ENCODE measurements at regions not wholly inside any gene's neighbourhood (a gene's known extent, or its start where the extent isn't known, plus 50 kb on each side); places are given as distances from the start of the nearest gene placed in this dataset.

DNA sequence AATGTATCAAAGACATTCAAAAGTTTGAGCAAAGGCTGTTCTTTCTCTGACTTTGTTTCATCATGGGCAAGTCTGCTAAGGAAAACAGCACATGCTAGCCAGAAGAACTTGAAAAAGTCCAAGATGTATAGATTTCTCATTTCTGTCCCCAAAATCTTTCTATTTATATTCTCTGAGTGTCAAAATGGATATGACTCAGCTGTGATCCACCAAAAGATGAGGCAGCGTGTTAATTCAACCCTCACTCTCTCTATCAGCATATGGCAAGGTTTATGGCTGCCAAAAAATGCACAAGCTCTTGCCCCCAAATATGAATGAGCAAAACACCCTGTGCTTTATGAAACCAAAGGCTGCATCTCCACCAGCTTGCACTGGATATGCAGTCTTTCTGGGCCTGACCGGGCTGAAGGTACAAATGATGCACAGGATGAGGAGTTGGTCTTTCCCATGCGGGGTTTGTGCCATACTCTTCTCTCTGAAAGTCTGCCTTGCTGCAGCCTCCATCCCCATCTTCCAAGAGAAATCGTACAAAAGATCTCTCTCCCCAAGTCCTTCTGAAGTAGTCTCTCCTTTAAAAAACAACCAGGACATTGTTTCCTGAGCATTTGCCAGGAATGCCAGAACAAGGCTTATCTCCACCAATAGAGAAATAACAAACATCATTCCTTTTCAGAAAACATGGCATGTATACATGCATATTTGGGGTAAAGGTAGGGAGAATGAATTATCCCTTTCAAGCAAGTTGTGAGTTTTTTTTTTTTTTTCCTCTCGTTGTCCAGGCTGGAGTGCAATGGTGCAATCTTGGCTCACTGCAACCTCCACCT, 203.4 kb downstream of the TMX1 start:
- ChIA-PET POLR2A (no interaction called here), CTCF (interaction anchor here (1.5 kb wide), 1 partner anchor 160 kb away, joined by 3 read pairs; no protein-coding TSS in a partner anchor)
- Histone ChIP-seq H3K9me3 (ENCODE audit: control insufficient read depth, insufficient read depth, low read depth, low read length) (no peaks in the 10 kb centered on the region), H3K27ac (ENCODE audit: extremely low read depth, low read depth, low read length) (no peak overlapping the region), H3K36me3 (ENCODE audit: control insufficient read depth in 2 of 2, insufficient read depth in 1 of 2, low read length in 2 of 2) (no peaks in the 10 kb centered on the region), H3K4me1 (ENCODE audit: control insufficient read depth, insufficient read depth, low read length) (no peaks in the 10 kb centered on the region), H3K4me3 (ENCODE audit: low read depth, low read length) (no peak overlapping the region)
- TF ChIP-seq ZNF394 (tag by site-specific recombination; IDR thresholded peaks at IDR 0.05; ENCODE audit: borderline replicate concordance) = no peak
- no peak for TF ChIP-seq ZNF221 (tag by site-specific recombination; IDR thresholded peaks at IDR 0.05; ENCODE audit: borderline replicate concordance)
- no peak for TF ChIP-seq KLF8 (tag by site-specific recombination; IDR thresholded peaks at IDR 0.05)
- no peak for TF ChIP-seq SP2 (tag by site-specific recombination; IDR thresholded peaks at IDR 0.05)
- TF ChIP-seq PRDM2 (tag by site-specific recombination; IDR thresholded peaks at IDR 0.05; ENCODE audit: borderline replicate concordance) = no peak
- no peak for TF ChIP-seq ZNF707 (tag by site-specific recombination; IDR thresholded peaks at IDR 0.05)
- no peak for TF ChIP-seq ZFP3 (tag by site-specific recombination; IDR thresholded peaks at IDR 0.05; ENCODE audit: low read depth)
- TF ChIP-seq PRDM10 (tag by site-specific recombination; IDR thresholded peaks at IDR 0.05) = no peak
- TF ChIP-seq ZNF555 (tag by site-specific recombination; conservative IDR thresholded peaks at IDR 0.05) = no peak
- TF ChIP-seq ZNF510 (tag by site-specific recombination; IDR thresholded peaks at IDR 0.05; ENCODE audit: insufficient replicate concordance) = no peak

DNA sequence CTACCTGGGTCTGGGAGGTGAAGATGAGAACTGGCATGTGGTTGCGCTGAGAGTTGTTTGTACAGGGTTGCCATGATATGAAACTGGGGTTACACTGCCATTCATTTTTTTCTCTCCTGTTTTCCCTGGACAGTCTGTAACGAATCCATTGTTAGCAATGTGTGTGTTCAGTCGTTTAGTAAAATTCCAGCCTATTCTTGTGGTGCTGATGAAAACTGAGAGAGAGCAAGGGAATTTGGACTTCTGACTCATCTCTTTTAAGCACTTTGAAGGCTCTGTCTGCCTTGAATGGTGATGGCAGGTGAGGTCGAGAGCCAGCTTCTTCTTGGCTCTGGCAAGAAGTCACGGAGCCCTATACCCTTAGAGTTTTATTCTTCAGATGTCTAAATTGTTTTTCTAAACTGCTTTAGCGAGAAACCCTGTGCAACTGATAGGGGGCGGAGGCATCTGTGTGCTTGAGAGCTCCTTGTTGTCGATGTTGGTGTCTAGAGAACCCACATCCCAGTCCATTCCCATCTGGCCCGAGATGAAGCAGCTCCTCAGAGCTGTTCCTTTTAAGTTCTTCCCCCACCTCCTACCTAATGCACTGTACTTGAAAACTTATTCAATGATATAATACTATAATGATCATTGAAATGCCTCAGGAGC, 204.4 kb downstream of the TMX1 start:
- no peaks in the 10 kb centered on the region for H3K4me1 ChIP-seq (ENCODE audit: control insufficient read depth, insufficient read depth, low read length)
- POLR2A ChIA-PET = no interaction called here
- H3K36me3 ChIP-seq (ENCODE audit: control insufficient read depth in 2 of 2, insufficient read depth in 1 of 2, low read length in 2 of 2) = no peaks in the 10 kb centered on the region
- TF ChIP-seq ZNF174 (tag by site-specific recombination; IDR thresholded peaks at IDR 0.05) = no peak
- TF ChIP-seq ZNF785 (tag by site-specific recombination; IDR thresholded peaks at IDR 0.05) = no peak
- TF ChIP-seq ZNF692 (tag by site-specific recombination; IDR thresholded peaks at IDR 0.05) = no peak
- TF ChIP-seq KLF9 (tag by site-specific recombination; IDR thresholded peaks at IDR 0.05; ENCODE audit: low read depth) = no peak
- TF ChIP-seq GLIS1 (tag by site-specific recombination; IDR thresholded peaks at IDR 0.05) = no peak
- no peak for TF ChIP-seq SCRT2 (tag by site-specific recombination; IDR thresholded peaks at IDR 0.05)
- TF ChIP-seq ZNF354C (tag by site-specific recombination; IDR thresholded peaks at IDR 0.05; ENCODE audit: borderline replicate concordance, low read depth) = no peak
- TF ChIP-seq ZNF621 (tag by site-specific recombination; IDR thresholded peaks at IDR 0.05) = no peak
- TF ChIP-seq ZNF629 (tag by site-specific recombination; IDR thresholded peaks at IDR 0.05) = no peak
- H3K4me3 ChIP-seq (ENCODE audit: low read depth, low read length) = no peak overlapping the region
- no peaks in the 10 kb centered on the region for H3K9me3 ChIP-seq (ENCODE audit: control insufficient read depth, insufficient read depth, low read depth, low read length)
- no peak overlapping the region for H3K27ac ChIP-seq (ENCODE audit: extremely low read depth, low read depth, low read length)
- CTCF ChIA-PET = interaction anchor here (1.5 kb wide), 1 partner anchor 161 kb away, joined by 3 read pairs; no protein-coding TSS in a partner anchor
